ENCODE measurements at regions not wholly inside any gene's neighbourhood (a gene's known extent, or its start where the extent isn't known, plus 50 kb on each side); places are given as distances from the start of the nearest gene placed in this dataset.

- H3K9me3 ChIP-seq: no peaks in the 10 kb centered on the region
- intact Hi-C loops (cut with DNase I): no loop called here
- H3K4me1 ChIP-seq (replicated peaks): no peaks in the 10 kb centered on the region
- DNase-seq (ENCODE audit: low spot score): no peak
- no peak overlapping the region for H3K27ac ChIP-seq
- 93% methylated on average over 4 of the region's 4 CpGs for WGBS
- H3K4me3 ChIP-seq: no peak overlapping the region
- no peak for TF ChIP-seq CTCF (IDR thresholded peaks at IDR 0.05)
- no peak for TF ChIP-seq POLR2A (IDR thresholded peaks at IDR 0.05)
- TF ChIP-seq POLR2AphosphoS5 (IDR thresholded peaks at IDR 0.05): no peak
- no peaks in the 10 kb centered on the region for H3K36me3 ChIP-seq
- no peaks in the 10 kb centered on the region for H3K27me3 ChIP-seq (replicated peaks; ENCODE audit: insufficient read depth)
Observed at GRCh38 chr2:11922294-11922693, 175.9 kb downstream of the LPIN1 start.

- no peaks in the 10 kb centered on the region for H3K9me3 ChIP-seq
- 84% methylated on average over 5 of the region's 5 CpGs for WGBS
- no peaks in the 10 kb centered on the region for H3K4me1 ChIP-seq (replicated peaks)
- intact Hi-C loops (cut with DNase I): no loop called here
- H3K27me3 ChIP-seq (replicated peaks; ENCODE audit: insufficient read depth): no peaks in the 10 kb centered on the region
- DNase-seq (ENCODE audit: low spot score): no peak
- H3K4me3 ChIP-seq: no peak overlapping the region
- TF ChIP-seq CTCF (IDR thresholded peaks at IDR 0.05) (no peak), POLR2A (IDR thresholded peaks at IDR 0.05) (no peak), POLR2AphosphoS5 (IDR thresholded peaks at IDR 0.05) (no peak)
- H3K27ac ChIP-seq: no peak overlapping the region
- H3K36me3 ChIP-seq: no peaks in the 10 kb centered on the region
Observed at GRCh38 chr2:11923935-11924334, 177.5 kb downstream of the LPIN1 start.

- no peak for DNase-seq (ENCODE audit: low spot score)
- Histone ChIP-seq H3K27ac (no peak overlapping the region), H3K36me3 (no peaks in the 10 kb centered on the region), H3K9me3 (no peaks in the 10 kb centered on the region), H3K4me1 (replicated peaks) (no peaks in the 10 kb centered on the region), H3K27me3 (replicated peaks; ENCODE audit: insufficient read depth) (no peaks in the 10 kb centered on the region), H3K4me3 (no peak overlapping the region)
- TF ChIP-seq POLR2A (IDR thresholded peaks at IDR 0.05): no peak
- no peak for TF ChIP-seq POLR2AphosphoS5 (IDR thresholded peaks at IDR 0.05)
- TF ChIP-seq CTCF (IDR thresholded peaks at IDR 0.05): no peak
- intact Hi-C loops (cut with DNase I): no loop called here
- WGBS: 91% methylated on average over 11 of the region's 11 CpGs
Observed at GRCh38 chr2:11925295-11926066, 179.0 kb downstream of the LPIN1 start.

- intact Hi-C loops (cut with DNase I): no loop called here
- no peak for DNase-seq (ENCODE audit: low spot score)
- 63% methylated on average over 11 of the region's 11 CpGs for WGBS
- no peak for TF ChIP-seq CTCF (IDR thresholded peaks at IDR 0.05)
- TF ChIP-seq POLR2A (IDR thresholded peaks at IDR 0.05): no peak
- Histone ChIP-seq H3K4me3 (no peak overlapping the region), H3K27me3 (replicated peaks; ENCODE audit: insufficient read depth) (no peaks in the 10 kb centered on the region), H3K27ac (no peak overlapping the region), H3K4me1 (replicated peaks) (no peaks in the 10 kb centered on the region), H3K36me3 (no peaks in the 10 kb centered on the region), H3K9me3 (no peaks in the 10 kb centered on the region)
Observed at GRCh38 chr2:11930211-11930761, 183.9 kb downstream of the LPIN1 start.

- intact Hi-C loops (cut with DNase I): no loop called here
Observed at GRCh38 chr2:11932048-11932512, 185.6 kb downstream of the LPIN1 start.

More at GRCh38 chr2:11932048-11932512, 185.6 kb downstream of the LPIN1 start:
- no peak for DNase-seq (ENCODE audit: low spot score)
- Histone ChIP-seq H3K4me1 (replicated peaks) (no peaks in the 10 kb centered on the region), H3K27ac (no peak overlapping the region), H3K9me3 (no peaks in the 10 kb centered on the region), H3K4me3 (no peak overlapping the region), H3K36me3 (no peaks in the 10 kb centered on the region), H3K27me3 (replicated peaks; ENCODE audit: insufficient read depth) (no peaks in the 10 kb centered on the region)
- 91% methylated on average over 7 of the region's 7 CpGs for WGBS
- no peak for TF ChIP-seq POLR2A (IDR thresholded peaks at IDR 0.05)
- no peak for TF ChIP-seq CTCF (IDR thresholded peaks at IDR 0.05)
- no peak for TF ChIP-seq POLR2AphosphoS5 (IDR thresholded peaks at IDR 0.05)
